HG03565 (cell line): ENCODE measurements at regions not wholly inside any gene's neighbourhood (a gene's known extent, or its start where the extent isn't known, plus 50 kb on each side); places are given as distances from the start of the nearest gene placed in this dataset.

Experiments
- ATAC-seq: cut with Tn5 transposase; IDR thresholded peaks from one replicate; pipeline ENCODE4 v1.9.1; 2021; ENCODE audit warnings: mild to moderate bottlenecking, moderate library complexity; ENCODE audit not compliant: unreplicated experiment

DNA sequence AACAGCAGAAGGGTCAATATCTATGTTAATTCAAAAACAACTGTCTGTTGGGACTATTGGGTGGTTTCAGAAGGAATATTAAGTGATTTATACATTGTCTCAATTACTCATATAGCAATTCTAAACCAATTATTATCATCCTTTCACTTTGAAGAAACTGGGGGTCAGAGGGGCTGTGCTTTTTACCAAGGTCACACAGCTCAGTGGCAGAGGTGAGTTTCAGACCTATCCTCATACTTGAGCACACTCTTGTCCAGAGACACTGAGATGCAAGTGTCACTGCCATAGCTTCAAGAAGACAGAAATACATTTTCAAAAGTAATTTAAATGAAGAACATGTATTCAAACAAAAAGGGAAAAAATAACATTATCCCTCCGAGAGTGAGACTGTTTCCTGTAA is 195.3 kb downstream of the ARL4A start:
- no peak for ATAC-seq

DNA sequence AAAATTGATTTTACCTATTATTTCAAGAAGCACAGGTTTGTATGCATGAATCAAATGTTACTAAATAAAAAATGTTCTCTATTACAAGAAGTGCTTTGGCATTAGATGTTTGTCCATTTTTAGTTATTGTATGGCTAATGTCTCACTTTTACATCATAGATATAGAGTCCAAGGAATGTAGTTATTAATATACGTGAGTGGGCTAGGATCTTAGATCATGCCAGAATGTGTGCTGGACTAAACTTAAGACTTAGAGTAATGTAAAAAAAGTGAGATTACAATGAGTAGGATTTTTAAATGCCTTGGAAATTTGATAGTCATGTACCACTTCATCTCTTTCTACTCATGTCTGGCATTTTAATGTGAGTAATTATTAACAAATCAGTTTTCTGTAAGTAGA is 196.6 kb downstream of the ARL4A start:
- no peak for ATAC-seq

DNA sequence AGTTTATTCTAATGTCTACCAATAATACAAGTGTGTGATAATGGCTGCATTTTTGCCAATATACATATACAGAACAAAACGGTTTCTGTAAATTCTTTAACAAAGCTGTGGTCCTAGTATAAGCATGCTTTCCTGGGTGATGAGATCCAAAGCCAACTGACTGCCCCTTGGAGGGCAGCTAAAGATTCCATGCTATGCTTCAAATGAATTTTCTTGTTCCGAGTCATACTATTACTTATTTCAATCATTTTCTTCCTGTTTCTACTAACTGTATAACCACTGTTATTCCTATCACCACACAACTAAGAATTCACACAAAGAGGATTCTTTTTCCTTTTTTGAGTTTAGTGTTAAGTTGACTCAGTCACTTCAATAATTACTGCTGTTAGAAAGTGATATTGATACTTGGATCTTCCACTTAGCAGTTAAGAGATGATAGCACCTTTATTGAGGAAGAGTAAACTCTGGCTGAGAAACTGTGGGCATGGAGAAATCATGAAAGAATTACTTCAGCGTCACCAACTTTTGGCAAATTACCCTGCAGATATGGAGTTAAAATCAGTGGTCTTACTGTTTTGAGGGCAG is 197.5 kb downstream of the ARL4A start:
- no peak for ATAC-seq

DNA sequence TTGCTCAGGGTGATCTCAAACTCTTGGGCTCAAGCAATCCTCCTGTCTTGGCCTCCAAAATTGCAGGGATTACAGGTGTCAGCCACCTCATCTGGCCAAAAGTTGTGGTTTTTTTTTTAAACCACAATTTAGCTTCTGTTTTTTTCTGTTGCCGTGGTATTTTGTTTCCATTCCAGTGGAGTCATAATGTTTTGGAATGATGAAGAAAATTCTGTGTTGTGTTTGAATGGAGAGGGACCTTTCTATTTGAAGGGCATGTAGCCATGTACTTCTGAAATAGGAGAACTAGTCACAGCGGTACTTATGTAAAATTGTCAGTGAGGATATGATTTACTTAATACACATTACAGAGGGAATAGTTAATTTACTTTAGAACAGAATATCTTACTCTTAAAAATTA is 201.3 kb downstream of the ARL4A start:
- no peak for ATAC-seq

DNA sequence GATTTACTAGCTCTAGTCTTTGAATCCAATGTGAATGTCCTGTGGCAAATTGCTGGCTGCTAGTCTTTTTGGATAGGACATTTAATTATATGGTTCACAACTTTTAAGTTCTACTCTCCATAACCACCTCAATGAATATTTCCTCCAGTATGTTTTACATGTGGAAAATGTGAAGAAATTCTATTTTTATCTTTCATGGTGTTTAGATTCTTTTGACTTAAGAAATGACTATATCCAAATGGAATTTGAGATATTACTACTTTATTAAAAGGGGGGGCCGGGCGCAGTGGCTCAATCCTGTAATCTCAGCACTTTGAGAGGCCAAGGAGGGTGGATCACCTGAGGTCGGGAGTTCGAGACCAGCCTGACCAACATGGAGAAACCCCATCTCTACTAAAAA is 202.0 kb downstream of the ARL4A start:
- ATAC-seq = no peak

DNA sequence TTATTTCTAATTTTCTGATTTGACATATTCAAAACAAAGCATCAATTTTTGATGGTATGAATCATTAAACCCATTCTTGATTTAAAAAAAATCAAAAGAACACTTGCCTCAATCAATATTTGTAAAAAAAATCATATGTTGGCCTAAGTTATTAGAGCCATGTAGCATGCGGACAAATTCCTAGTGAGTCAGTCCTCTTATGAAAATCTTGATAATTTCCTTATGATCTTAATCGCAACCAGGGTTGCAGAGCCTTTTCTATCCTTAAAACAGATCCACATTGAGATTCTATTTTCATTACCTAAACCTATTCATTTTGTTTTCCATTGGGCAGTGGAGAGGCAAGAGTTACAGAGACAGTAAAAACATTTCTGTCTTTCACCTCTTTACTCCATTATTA is 203.2 kb downstream of the ARL4A start:
- ATAC-seq = no peak

DNA sequence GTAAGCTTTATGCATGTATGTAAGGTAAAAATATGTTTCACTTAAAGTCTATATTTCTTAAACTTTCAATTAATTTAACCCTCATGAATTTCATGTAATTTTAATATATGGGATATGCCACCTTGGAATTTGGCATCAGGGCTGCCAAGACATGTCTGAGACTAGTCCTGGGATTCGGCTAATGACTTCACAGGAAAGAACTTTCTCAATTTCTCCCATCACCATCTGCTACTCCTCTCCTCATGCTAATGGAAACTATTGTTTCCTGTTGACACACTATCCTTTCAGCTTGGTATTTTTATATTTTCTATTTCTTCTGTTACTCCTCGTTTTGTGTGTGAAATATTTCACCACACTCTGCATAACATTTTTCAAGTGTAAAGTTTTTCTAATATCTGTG is 205.9 kb downstream of the ARL4A start:
- ATAC-seq = no peak

DNA sequence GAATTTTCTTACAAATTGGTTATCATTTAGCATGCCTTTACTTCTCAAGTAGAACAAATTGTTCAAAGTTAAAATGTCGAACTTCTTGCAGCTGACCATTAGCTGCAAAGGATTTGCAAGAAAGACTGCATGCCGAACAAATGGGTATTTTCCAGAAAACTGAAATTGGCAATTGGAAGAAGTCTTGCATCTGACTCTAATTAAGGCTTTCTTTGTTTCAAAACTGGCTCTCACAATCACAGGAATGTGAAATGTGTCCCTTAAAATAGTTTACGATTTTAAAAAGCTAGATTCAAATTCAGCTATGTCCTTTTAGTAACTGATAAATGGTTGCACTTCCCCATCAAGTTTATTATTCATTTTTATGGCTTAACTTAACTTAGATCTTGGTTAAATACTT is 207.9 kb downstream of the ARL4A start:
- ATAC-seq = no peak

DNA sequence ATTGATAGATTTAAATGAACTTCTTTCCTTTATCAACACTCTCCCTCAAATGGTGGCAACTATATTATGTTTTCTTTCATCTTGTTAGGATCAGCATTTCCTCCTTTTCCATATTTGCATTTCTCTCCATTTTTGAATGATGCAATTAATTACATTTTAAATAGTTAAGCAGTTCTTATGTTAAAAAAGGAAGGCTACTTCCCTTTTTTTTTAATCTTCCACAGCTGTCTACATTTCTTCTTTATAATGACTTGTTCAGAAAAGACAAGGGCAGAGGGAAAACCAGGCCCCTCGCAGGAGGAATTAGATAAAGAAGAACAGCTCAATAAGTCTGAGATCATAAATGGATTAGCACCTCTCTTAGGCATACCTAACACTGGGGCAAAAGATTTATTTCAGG is 208.9 kb downstream of the ARL4A start:
- ATAC-seq = no peak

DNA sequence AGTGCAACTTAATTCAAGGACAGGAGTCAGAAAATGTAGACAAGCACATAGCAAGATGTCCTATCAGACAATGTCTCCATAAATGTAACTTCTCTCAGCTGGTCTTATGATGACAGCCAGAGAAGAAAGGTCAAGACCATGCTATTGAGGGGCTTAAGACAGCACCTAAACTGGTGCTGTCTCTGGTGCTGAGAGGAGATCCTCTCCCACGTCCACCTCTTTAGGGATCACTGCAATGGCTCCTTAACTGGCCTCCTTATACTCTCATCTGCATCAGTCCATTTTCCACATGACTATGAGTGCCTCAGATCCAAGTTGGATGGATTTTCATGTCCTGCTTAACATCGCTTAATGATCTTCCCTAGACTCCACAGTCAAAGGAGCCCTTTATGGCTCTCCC is 210.6 kb downstream of the ARL4A start:
- ATAC-seq = no peak

DNA sequence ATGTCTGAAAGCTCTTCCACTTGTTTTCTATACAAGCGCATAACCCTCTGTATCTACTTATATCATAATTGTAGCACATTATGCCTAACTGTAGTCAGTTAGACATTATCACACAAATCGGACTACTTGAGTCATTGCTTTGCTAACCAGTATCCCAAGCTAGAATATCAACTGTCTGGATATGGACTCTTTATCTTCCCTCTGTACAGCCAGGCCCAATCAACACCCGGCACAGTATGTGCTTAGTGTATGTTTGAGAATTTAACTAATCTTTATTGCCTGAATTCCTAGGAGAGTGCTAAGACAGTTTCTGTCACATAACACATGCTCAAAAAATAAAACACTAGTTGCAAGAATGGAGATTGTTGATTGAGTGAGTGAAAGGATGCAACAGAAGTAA is 211.2 kb downstream of the ARL4A start:
- no peak for ATAC-seq

DNA sequence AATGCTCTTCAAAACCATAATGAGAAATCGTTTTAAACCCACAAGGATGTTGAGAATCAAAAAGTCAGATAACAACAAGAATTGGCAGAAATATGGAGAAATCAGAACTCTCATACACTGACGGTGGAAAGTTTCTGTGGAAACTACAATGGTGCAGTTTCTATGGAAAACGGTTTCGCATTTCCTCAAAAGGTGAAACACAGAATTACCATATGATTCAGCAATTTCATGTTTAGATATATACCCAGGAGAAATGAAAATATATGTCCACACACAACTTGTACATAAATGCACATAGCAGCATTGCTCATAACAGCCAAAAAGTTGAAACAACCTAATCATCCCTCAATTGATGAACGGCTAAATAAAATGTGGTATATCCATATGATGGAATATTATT is 218.2 kb downstream of the ARL4A start:
- ATAC-seq = no peak

DNA sequence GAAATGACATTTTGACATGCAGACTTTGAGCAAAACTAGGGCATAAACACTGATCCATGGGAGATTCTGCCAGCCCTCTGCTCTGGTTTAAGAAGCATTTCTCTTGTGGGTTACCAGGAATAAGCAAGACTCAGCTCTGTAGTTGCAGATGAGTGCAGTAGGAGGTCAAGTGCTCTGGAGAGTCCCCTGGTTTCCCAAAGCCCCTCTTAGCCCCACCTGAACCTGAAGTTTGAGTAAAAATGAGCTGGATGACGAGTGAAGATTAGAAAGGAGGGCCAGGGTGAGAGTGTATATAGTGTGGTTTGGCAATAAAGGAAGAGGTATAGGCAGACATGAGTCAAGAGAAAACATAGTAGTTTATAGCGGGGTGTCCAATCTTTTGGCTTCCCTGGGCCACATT is 220.3 kb downstream of the ARL4A start:
- no peak for ATAC-seq

DNA sequence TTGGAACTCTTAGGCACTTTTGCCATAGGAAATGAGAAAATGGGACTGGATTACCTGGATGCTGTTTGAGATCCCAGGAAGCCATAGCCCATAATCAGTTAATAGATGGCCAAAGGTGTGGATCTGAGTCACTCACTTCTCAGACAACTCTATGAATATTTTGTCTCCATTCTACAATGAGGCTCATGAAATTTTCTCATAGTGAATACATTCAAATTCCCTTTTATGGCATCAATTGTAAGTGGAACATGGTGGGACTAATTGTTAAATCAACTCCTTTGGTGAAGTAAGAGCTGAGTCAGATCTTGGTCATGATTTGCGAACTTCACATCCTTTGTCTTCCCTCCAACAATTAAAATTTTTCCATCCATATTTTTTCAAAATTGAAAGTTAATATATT is 222.1 kb downstream of the ARL4A start:
- ATAC-seq = no peak

DNA sequence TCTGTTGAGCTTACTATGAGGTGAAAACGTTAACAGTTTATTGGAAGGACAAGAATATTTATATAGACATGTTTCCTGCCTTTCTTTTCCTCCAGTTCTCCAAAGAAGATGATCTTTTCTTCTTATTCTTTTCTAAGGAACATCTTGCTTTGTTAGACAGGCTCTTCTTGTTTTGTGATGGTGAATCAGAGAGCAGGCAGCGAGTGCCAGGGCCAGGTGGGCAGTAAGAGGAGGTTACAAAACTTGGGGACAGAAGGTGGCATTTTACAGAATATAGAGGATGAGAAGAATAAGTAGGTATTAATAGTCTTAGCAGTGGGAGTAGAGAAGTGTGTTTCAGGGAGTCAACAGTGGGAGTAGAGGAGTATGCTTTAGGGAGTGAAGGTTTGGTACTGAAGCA is 223.6 kb downstream of the ARL4A start:
- ATAC-seq = no peak

DNA sequence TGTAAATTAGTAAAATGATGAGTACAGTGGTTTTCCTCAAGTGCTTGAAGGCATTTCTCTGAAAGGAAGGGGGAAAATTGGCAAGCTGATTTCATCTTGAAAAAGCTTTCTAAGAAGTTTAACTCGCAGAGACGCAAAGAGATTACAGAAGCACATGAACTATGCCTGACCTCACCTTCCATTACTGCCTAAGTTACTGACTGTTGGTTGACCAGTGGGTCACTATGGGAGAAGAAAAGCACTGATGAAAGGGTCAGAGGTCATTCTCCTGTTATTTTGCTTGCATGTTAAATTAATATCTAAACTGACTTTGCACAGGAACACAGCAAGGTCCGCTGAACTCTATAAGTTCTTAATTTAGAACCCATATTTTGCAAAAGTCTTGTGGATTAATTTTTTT is 225.6 kb downstream of the ARL4A start:
- no peak for ATAC-seq

DNA sequence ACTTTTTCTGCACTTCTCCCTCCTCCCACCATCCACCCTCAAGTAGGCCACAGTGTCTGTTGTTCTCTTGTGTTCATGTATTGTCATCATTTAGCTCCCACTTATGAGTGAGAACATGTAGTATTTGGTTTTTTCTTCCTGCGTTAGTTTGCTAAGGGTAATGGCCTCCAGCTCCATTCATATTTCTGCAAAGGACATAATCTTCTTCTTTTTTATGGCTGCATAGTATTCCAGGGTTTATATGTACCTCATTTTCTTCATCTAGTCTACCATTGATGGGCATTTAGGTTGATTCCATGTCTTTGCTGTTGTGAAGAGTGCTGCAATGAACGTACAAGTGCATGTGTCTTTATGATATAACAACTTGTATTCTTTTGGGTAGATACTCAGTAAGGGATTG is 230.4 kb downstream of the ARL4A start:
- ATAC-seq = no peak

DNA sequence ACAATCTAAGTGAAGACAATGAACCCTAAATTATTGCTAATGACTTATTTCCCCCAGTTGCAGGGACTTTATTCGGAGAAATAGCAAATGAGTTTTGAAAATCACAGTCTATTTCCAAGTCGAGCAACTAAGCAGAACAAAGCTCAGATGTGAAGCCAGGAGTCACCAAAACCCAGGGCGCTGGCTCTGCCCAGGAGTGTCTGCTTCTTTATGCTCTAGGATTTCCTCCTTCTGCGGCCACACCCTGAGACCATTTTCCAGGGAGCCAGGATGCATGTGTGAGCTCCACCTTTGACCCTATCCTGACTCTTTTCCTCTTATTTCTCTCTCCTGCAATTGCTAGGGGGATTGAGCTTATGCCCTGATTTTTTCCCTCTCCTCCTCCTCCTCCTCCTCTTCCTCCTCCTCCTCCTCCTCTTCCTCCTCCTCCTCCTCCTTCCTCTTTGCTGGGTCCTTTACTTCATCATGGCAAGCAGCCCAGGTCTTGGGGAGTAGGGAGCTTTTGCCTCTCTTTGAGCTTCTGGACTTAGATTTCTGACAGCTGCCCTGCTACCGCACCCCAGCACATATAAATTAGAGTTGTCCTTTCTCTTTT is 234.4 kb downstream of the ARL4A start:
- ATAC-seq = no peak

DNA sequence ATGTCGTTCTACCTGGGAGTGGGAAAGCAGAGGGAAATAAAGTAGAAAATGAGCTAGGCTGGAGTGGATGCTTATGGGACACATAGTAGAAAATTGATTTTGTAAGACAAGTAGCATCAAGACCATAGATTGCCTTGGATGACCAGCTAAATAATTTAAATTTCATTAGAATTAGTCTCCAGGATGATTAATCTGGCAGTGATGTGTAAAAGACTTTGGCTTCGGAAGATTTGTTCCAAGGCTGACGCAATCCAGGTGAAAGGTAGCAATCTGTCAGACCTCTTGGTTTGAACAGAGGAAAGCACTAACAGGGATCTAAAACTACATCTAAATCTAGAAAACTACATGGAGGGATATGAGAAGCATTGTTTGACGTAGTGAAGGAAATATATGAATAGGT is 236.5 kb downstream of the ARL4A start:
- ATAC-seq = no peak

DNA sequence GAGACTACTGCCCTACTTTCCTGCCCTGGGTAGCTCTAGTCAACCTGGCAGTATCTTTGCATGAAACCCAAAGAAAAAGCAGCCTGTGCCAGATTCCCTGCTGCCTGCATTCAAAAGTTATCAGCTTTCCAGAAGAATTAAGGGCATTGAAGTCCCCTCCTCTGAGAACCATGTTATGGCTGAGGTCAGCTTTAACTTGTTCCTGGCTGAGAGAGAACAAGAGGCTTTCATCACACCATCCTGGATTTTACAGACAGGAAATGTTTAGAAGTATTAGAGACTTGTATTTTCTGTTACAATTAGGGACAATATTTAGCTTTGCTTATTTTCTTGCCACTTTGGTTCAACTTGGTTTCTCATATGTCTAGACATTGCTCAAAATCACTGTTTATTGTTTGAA is 238.8 kb downstream of the ARL4A start:
- no peak for ATAC-seq

DNA sequence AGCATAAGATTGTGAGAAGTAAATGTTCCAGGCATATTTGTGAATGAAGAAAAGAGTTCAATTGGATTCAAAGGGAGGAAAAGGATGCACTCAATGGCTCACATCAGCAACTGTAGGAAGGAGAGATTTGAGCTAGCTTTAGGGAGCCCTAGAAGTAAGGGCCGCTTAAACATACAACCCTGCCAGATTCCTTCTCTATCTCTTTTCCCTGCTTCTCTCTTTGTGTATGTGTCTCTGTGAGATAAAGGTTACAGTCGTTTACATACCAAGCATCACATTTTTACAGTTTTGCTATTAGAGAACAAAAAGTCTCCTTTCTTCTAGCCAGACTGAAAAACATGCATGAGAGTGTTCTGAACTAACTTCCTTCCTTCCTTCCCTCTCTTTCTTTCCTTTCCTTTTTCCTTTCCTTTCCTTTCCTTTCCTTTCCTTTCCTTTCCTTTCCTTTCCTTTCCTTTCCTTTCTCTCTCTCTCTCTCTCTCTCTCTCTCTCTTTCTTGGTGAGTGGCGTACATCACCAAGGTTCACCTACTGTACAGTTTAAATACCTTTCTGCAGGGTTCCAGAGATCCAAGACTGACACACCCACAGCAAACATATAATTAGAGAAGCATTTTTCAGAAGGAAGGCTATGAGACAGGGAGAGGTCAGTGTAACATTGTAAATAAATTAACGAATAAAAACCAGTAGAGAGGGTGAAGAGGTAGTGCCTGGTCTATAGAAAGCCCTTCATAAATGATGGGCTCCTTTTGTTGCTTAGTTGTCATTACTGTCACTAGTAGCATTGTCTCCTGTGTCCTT is 240.4 kb downstream of the ARL4A start:
- ATAC-seq = no peak

DNA sequence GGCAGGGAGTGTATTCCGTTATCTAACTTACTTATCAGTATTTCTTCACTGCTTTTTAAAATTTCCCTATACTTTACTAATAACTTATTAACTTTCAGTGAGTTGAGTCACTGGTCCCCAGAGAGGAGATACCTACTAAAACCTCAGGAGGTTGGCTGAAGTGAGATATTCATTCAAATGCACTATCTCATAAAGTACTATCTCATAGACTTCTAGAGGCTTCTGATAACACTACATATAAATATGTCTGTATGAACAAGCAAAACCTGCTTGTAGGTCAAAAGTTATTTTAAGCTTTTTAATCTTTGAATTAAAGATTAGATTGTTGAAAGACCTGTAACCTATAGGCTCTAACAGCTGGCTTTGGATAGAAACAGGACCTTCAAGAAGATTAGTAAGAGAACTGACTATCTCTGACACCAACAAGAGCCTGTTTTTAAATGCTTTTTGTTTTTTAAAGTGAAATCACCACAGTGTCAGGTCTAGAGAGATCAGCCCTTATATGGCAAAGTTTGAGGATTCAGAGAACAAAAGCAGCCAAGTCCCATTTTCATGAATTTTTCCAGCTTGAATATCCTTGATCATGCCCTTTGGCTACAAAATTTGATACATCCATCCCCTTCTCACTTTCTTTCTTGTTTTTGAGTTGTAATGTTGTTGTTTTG is 242.2 kb downstream of the ARL4A start:
- no peak for ATAC-seq
